HFF-Myc (cell line): ENCODE measurements at regions not wholly inside any gene's neighbourhood (a gene's known extent, or its start where the extent isn't known, plus 50 kb on each side); places are given as distances from the start of the nearest gene placed in this dataset.

ENCODE experiments used
- DNase-seq: peaks from one replicate; pipeline ENCODE4 v3.0.0-alpha.2; 2011; ENCODE audit warnings: low read depth; ENCODE audit errors: extremely low read depth
- H3K4me3 ChIP-seq: replicated peaks from 2 replicates; pipeline ENCODE4 v1.5.1; 2011; ENCODE audit warnings: low read depth, mild to moderate bottlenecking, control low read depth, low read length
- TF ChIP-seq, protein P1 (sequence below): IDR thresholded peaks from 2 replicates; pipeline ENCODE4 v1.5.1; 2012; ENCODE audit warnings: mild to moderate bottlenecking, low read depth, low read length, control low read depth; ENCODE audit errors: missing control alignments

DNA sequence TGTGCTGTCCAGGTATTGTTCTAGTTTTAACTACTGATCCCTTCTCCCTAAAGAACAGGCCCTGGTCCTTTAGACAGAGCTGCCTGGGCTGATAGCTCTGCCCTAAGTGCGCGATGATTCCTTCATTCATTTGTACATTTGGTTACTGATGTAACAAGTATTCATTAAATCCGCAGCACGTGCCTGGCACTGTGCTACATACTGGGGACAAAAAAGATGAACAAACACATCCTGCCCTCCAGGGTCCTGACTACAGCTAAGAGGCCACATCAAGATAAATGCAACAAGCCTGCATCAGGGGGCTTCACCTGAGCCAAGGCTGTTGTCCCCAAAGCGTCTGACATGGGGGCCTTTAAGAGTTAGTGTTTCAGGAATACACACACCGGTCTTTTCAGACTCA lies 99.0 kb upstream of the PODXL start:
- TF ChIP-seq, protein P1, sequence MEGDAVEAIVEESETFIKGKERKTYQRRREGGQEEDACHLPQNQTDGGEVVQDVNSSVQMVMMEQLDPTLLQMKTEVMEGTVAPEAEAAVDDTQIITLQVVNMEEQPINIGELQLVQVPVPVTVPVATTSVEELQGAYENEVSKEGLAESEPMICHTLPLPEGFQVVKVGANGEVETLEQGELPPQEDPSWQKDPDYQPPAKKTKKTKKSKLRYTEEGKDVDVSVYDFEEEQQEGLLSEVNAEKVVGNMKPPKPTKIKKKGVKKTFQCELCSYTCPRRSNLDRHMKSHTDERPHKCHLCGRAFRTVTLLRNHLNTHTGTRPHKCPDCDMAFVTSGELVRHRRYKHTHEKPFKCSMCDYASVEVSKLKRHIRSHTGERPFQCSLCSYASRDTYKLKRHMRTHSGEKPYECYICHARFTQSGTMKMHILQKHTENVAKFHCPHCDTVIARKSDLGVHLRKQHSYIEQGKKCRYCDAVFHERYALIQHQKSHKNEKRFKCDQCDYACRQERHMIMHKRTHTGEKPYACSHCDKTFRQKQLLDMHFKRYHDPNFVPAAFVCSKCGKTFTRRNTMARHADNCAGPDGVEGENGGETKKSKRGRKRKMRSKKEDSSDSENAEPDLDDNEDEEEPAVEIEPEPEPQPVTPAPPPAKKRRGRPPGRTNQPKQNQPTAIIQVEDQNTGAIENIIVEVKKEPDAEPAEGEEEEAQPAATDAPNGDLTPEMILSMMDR, result no peak
- no peak for DNase-seq
- H3K4me3 ChIP-seq, result no peak overlapping the region

DNA sequence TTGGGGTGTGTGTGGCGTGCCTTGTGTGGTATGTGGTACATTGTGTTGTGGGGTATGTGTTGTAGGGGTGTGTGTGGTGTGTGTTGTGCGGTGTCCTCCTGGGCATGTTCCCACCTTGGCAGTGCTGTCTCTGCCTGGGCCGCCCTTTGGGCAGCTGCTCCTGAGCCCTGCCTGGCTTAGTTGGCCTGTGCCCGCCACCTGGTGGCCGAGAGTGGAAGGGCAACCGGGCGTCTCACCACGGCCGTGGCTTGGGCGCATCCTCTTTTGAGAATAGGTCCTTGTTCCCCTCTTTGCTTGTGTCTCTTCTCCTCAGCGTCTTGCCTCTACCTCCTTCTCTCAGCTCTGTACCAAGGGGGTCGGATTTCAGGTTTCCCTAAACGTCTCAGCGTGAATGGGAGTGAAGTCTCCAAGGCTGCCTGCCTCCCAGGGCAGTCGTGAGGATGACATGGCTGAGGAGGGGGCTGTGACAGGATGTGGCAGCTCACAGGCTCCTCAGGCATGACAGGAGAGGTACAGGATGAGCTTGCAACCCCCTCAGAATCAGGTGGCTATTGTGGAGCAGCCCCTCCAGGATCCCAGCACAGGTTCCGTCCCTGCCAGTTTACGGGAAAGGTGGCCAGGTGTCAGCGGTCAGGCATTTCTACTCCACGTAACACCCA lies 98.4 kb upstream of the PODXL start:
- TF ChIP-seq, protein P1, result peak; percentile 92

DNA sequence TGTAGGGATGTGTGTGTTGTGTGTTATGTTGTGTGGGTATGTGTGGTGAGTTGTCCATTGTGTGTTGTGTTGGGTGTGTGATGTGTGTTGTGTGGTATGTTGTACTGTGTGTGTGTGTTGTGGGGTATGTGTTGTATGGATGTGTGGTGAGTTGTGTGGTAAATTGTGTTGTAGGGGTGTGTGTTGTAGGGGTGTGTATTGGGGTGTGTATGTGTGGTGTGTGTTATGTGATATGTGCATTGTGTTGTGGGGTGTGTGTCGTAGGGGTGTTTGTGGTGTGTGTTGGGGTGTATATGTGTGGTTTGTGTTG lies 97.8 kb upstream of the PODXL start:
- TF ChIP-seq, protein P1, result no peak
- no peak overlapping the region for H3K4me3 ChIP-seq
- DNase-seq, result no peak

More for the DNA sequence above, 98.4 kb upstream of the PODXL start:
- DNase-seq, result no peak
- no peak overlapping the region for H3K4me3 ChIP-seq

DNA sequence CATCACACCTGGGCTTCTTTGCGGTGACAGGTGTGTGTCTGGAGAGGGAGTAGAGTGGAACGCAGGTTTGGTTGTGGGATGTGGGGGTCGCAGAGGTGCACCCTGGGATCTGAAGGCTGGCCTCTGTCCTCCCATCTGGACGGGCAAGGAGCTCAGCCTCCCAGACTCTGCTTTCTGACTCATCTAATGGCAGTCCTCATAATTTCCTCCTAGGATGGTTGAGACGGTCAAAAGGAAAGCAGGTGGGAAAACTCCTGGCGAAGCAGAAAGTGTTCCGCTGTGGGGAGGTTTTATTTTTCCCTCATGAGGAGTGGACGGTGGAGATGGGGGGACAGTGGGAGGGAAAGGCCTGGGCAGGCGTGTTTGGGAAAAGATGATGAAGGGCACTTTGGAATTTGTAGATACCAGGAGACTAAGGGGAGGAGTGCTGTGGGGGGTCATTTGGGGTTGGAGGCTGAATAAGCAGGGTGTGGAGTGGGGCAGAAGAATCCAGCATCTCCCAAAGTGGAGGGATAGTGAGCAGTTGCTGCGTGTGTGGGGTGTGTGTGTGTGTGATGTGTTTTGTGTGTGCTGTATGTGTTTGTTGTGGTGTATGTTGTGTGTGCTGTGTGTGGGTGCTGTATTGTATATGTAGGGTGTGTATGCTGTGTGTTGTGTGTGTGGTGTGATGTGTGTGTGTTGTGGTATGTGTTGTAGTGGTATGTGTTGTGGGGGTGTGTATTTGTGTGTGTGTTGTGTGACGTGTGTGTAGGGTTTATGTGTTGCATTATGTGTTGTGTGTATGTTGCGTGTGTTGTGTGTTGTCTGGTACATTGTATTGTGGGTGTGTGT lies 97.2 kb upstream of the PODXL start:
- TF ChIP-seq, protein P1, result no peak
- H3K4me3 ChIP-seq, result no peak overlapping the region
- no peak for DNase-seq

DNA sequence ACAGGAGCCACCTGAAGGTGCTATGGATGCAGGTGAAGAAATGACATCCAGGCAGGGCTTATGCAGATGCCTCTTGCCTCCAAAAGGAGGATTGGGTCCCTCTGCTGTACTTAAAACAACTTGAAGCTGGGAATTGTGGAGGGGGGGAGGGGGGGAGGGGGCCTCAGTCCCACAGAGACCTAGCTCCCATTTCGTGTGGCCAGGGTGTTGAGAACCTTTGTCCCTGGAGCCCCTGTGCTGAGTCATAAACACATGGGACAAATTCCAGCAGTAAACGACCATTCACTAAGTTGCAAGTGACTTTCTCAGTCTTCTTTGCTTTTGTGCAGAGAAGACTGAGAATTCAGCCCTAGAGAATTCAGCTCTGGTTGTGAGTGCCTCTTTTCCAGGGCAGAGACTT lies 96.5 kb upstream of the PODXL start:
- TF ChIP-seq, protein P1, result no peak
- no peak overlapping the region for H3K4me3 ChIP-seq
- DNase-seq, result no peak

DNA sequence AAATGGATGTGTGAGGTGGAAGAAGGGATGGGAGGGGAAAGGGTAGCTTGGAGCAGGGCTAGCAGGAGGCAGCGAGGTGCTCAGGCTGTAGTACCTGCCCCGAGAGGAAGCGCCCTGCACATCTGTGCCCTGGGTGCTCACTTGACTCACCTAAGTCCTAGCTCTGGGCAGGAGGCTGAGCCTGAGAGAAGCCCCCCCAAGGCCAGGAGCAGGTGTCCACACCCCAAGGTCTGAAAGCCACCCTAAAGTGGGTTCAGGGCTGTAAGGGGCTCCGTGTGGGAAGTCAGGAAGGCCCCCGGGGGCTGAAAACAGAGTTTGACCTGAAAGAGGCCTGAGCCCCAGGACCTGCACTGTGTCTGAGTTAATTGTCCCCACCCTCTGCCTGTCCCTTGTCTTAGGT lies 95.8 kb upstream of the PODXL start:
- DNase-seq, result no peak
- no peak overlapping the region for H3K4me3 ChIP-seq
- TF ChIP-seq, protein P1, result no peak
